Ishikawa (cell line): ENCODE measurements at regions not wholly inside any gene's neighbourhood (a gene's known extent, or its start where the extent isn't known, plus 50 kb on each side); places are given as distances from the start of the nearest gene placed in this dataset.

Source experiments
- CEBPB ChIP-seq: IDR thresholded peaks from 2 replicates; pipeline ENCODE4 v1.6.1; 2012
- CREB1 ChIP-seq: IDR thresholded peaks from 2 replicates; pipeline ENCODE4 v1.6.1; 2012; ENCODE audit warnings: low read depth
- EGR1 ChIP-seq: IDR thresholded peaks from 2 replicates; pipeline ENCODE4 v1.6.1; 2012
- EP300 ChIP-seq: IDR thresholded peaks from 2 replicates; pipeline ENCODE4 v1.6.1; 2012; ENCODE audit warnings: borderline replicate concordance
- FOXM1 ChIP-seq: IDR thresholded peaks from 2 replicates; pipeline ENCODE4 v1.6.1; 2012; ENCODE audit warnings: low read depth, borderline replicate concordance
- NFIC ChIP-seq: IDR thresholded peaks from 2 replicates; pipeline ENCODE4 v1.6.1; 2012
- RAD21 ChIP-seq: IDR thresholded peaks from 2 replicates; pipeline ENCODE4 v1.6.1; 2012; ENCODE audit warnings: low read depth
- REST ChIP-seq: IDR thresholded peaks from 2 replicates; pipeline ENCODE4 v1.6.1; 2012; ENCODE audit warnings: low read depth, mild to moderate bottlenecking
- TAF1 ChIP-seq: IDR thresholded peaks from 2 replicates; pipeline ENCODE4 v1.6.1; 2012; ENCODE audit warnings: low read depth, mild to moderate bottlenecking
- TCF12 ChIP-seq: IDR thresholded peaks from 2 replicates; pipeline ENCODE4 v1.6.1; 2012; ENCODE audit warnings: low read depth
- TEAD4 ChIP-seq: IDR thresholded peaks from 2 replicates; pipeline ENCODE4 v1.6.1; 2012
- YY1 ChIP-seq: IDR thresholded peaks from 2 replicates; pipeline ENCODE4 v1.6.1; 2012; ENCODE audit warnings: low read depth
- ZBTB7A ChIP-seq: IDR thresholded peaks from 2 replicates; pipeline ENCODE4 v1.6.1; 2012; ENCODE audit warnings: low read depth
- TF ChIP-seq, protein P1 (sequence below): IDR thresholded peaks from 2 replicates; pipeline ENCODE4 v1.6.1; 2012
- TF ChIP-seq, protein P2 (sequence below): IDR thresholded peaks from 2 replicates; pipeline ENCODE4 v1.6.1; 2012

DNA sequence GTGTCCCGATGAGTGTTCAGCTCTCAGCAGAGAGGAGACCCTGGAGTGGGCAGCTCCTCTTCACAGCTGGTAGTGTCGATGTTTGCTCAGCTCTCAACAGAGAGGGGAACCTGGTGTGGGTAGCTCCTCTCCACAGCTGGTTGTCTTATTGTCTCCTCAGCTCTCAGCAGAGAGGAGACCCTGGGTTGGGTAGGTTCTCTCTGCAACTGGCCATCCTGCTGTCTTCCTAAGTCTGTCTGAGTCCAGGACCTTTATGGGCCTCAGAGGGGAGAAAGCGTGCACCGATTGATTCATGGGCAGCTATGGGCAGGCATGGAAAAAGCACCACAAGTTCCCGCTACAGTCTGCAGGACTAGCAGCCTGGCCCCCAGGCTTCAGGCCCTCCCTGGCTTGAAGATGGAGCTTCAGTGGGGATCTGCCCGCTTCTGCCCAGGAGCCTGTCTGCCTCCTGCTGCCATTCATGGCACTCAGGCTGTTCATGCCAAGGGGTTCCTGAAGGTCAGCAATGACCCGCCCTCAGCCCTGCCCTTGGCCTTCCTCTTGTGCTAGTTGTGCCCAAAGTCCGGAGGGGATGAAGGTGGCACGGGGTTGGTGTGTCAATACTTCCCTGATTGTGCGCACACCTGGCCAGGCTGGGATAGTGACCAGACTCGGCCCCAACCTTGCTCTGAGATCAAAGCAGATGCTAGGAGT, 224.2 kb downstream of the KCNC2 start:
- TF ChIP-seq ZBTB7A (no peak), FOXM1 (no peak), EGR1 (no peak), YY1 (no peak), CEBPB (no peak), EP300 (no peak), TAF1 (no peak), RAD21 (no peak), TCF12 (no peak), NFIC (no peak), REST (no peak), CREB1 (no peak), TEAD4 (no peak)
- TF ChIP-seq, protein P1, sequence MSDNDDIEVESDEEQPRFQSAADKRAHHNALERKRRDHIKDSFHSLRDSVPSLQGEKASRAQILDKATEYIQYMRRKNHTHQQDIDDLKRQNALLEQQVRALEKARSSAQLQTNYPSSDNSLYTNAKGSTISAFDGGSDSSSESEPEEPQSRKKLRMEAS: no peak
- TF ChIP-seq, protein P2, sequence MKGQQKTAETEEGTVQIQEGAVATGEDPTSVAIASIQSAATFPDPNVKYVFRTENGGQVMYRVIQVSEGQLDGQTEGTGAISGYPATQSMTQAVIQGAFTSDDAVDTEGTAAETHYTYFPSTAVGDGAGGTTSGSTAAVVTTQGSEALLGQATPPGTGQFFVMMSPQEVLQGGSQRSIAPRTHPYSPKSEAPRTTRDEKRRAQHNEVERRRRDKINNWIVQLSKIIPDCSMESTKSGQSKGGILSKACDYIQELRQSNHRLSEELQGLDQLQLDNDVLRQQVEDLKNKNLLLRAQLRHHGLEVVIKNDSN: no peak

- no peak for TF ChIP-seq NFIC
- TF ChIP-seq TCF12: no peak
- no peak for TF ChIP-seq EP300
These were observed 223.7 kb downstream of the KCNC2 start for GRCh38 chr12:74985986-74986319.

GRCh38 chr12:74988156-74988555, 221.5 kb downstream of the KCNC2 start:
- TF ChIP-seq TAF1 (no peak), TCF12 (no peak), EGR1 (no peak), FOXM1 (no peak), RAD21 (no peak), CEBPB (no peak), ZBTB7A (no peak), CREB1 (no peak), REST (no peak)
- TF ChIP-seq, protein P2: no peak
